GM18870 (cell line): ENCODE measurements at regions not wholly inside any gene's neighbourhood (a gene's known extent, or its start where the extent isn't known, plus 50 kb on each side); places are given as distances from the start of the nearest gene placed in this dataset.

Experiments
- ATAC-seq: cut with Tn5 transposase; IDR thresholded peaks from one replicate; pipeline ENCODE4 v1.9.1; 2021; ENCODE audit warnings: moderate library complexity; ENCODE audit not compliant: unreplicated experiment

GRCh38 chr3:187949093-187949820, 204.0 kb upstream of the BCL6 start:
- ATAC-seq = no peak

- ATAC-seq = no peak
Observed at GRCh38 chr3:187950671-187951070, 203.3 kb upstream of the LPP start.

- no peak for ATAC-seq
Observed at GRCh38 chr3:187951452-187952190, 202.3 kb upstream of the LPP start.

- ATAC-seq = no peak
Observed at GRCh38 chr3:187952849-187953248, 201.1 kb upstream of the LPP start.

- ATAC-seq = no peak
Observed at GRCh38 chr3:187954516-187954872, 199.5 kb upstream of the LPP start.

GRCh38 chr3:187954873-187955586, 198.9 kb upstream of the LPP start:
- ATAC-seq = no peak

- no peak for ATAC-seq
Observed at GRCh38 chr3:187955587-187955952, 198.4 kb upstream of the LPP start.

- no peak for ATAC-seq
Observed at GRCh38 chr3:187957165-187957581, 196.8 kb upstream of the LPP start.

GRCh38 chr3:187957582-187957981, 196.4 kb upstream of the LPP start:
- no peak for ATAC-seq

GRCh38 chr3:187958432-187959003, 195.4 kb upstream of the LPP start:
- ATAC-seq = no peak

GRCh38 chr3:187960820-187961219, 193.1 kb upstream of the LPP start:
- no peak for ATAC-seq

- ATAC-seq = no peak
Observed at GRCh38 chr3:187961366-187961765, 192.6 kb upstream of the LPP start.

GRCh38 chr3:187963003-187963676, 190.8 kb upstream of the LPP start:
- no peak for ATAC-seq

GRCh38 chr3:187963677-187964385, 190.1 kb upstream of the LPP start:
- no peak for ATAC-seq

GRCh38 chr3:187964760-187965159, 189.2 kb upstream of the LPP start:
- ATAC-seq = no peak

GRCh38 chr3:187966096-187966495, 187.9 kb upstream of the LPP start:
- no peak for ATAC-seq

- no peak for ATAC-seq
Observed at GRCh38 chr3:187966636-187967406, 187.1 kb upstream of the LPP start.

- no peak for ATAC-seq
Observed at GRCh38 chr3:187967993-187968392, 186.0 kb upstream of the LPP start.

GRCh38 chr3:187968883-187969580, 184.9 kb upstream of the LPP start:
- ATAC-seq = no peak
